H1 (cell line): ENCODE measurements at regions not wholly inside any gene's neighbourhood (a gene's known extent, or its start where the extent isn't known, plus 50 kb on each side); places are given as distances from the start of the nearest gene placed in this dataset.

Source experiments
- CTCF ChIA-PET: fragments of 300-600 bp; sonication (Branson Sonifier 250); formaldehyde crosslinking; loops from one replicate; lab custom pipeline; 2021; ENCODE audit not compliant: partially characterized antibody; lab: Charles Lee
- POLR2A ChIA-PET: fragments of 300-600 bp; sonication (Branson Sonifier 250); formaldehyde crosslinking; loops from one replicate; lab custom pipeline; 2021; ENCODE audit warnings: inconsistent platforms; ENCODE audit not compliant: partially characterized antibody; lab: Charles Lee
- DNase-seq, 2 experiments: peaks; one replicate each; pipeline versions ENCODE4 v3.0.0 to v3.0.0-alpha.2; 2010 to 2022; ENCODE audit warnings: low spot score in 2 of 2, low read depth in 1 of 2, mixed read lengths in 1 of 2
- FAIRE-seq: peaks from 2 replicates; lab custom pipeline; 2011; peaks lifted over from hg19 to GRCh38; lab: Jason Lieb, UNC
- H2AFZ ChIP-seq: 2 replicates; pipeline ENCODE4 v1.8.1; 2012; ENCODE audit warnings: low read length, inconsistent platforms
- H2AK5ac ChIP-seq: 2 replicates; pipeline ENCODE4 v1.6.1; 2013; ENCODE audit warnings: low read depth, low read length
- H2BK120ac ChIP-seq: replicated peaks from 2 replicates; pipeline ENCODE3; 2013; ENCODE audit warnings: low read depth, low read length, inconsistent platforms
- H2BK12ac ChIP-seq: 2 replicates; pipeline ENCODE4 v1.6.1; 2013; ENCODE audit warnings: low read depth, low read length
- H2BK15ac ChIP-seq: 2 replicates; pipeline ENCODE4 v1.6.1; 2013; ENCODE audit warnings: low read length
- H2BK20ac ChIP-seq: 2 replicates; pipeline ENCODE4 v1.6.1; 2013; ENCODE audit warnings: low read length
- H2BK5ac ChIP-seq: 2 replicates; pipeline ENCODE4 v1.6.1; 2013; ENCODE audit warnings: low read depth, low read length
- H3K14ac ChIP-seq: 2 replicates; pipeline ENCODE4 v1.6.1; 2013; ENCODE audit warnings: inconsistent platforms; ENCODE audit not compliant: insufficient read length
- H3K18ac ChIP-seq: 2 replicates; pipeline ENCODE4 v1.6.1; 2013; ENCODE audit warnings: low read length; ENCODE audit errors: extremely low read depth
- H3K23ac ChIP-seq: 2 replicates; pipeline ENCODE4 v1.6.1; 2013; ENCODE audit warnings: inconsistent platforms; ENCODE audit not compliant: insufficient read length
- H3K23me2 ChIP-seq: 2 replicates; pipeline ENCODE4 v1.6.1; 2013; ENCODE audit warnings: low read depth, low read length
- H3K27ac ChIP-seq: 2 replicates; pipeline ENCODE4 v1.6.1; 2011; ENCODE audit warnings: low read depth, low read length, inconsistent platforms
- H3K27me3 ChIP-seq, 4 experiments: replicated peaks in 1 of 4; 1 replicate in 1 of 4; 2 replicates in 3 of 4; pipeline versions ENCODE4 v1.6.1 to v1.8.1; 2011 to 2013; ENCODE audit warnings: low read length in 3 of 4, mild to moderate bottlenecking in 3 of 4, inconsistent platforms in 2 of 4, mixed read lengths in 2 of 4, moderate library complexity in 1 of 4; ENCODE audit not compliant: control insufficient read depth in 3 of 4, insufficient read depth in 3 of 4; ENCODE audit errors: extremely low read depth in 1 of 4
- H3K36me3 ChIP-seq, 4 experiments: 2 replicates each; pipeline versions ENCODE4 v1.6.1 to v1.8.1; 2011 to 2013; ENCODE audit warnings: mild to moderate bottlenecking in 4 of 4, low read length in 3 of 4, moderate library complexity in 2 of 4, control low read depth in 1 of 4, inconsistent platforms in 1 of 4; ENCODE audit not compliant: insufficient read depth in 4 of 4, control insufficient read depth in 2 of 4
- H3K4ac ChIP-seq: replicated peaks from 2 replicates; pipeline ENCODE3; 2013; ENCODE audit warnings: low read length, low read depth, mixed read lengths, inconsistent platforms; ENCODE audit not compliant: insufficient read length
- H3K4me1 ChIP-seq, 4 experiments: replicated peaks in 1 of 4; 1 replicate in 1 of 4; 2 replicates in 3 of 4; pipeline versions ENCODE4 v1.6.1 to v1.8.1; 2011 to 2013; ENCODE audit warnings: low read length in 3 of 4, inconsistent platforms in 2 of 4, mixed read lengths in 1 of 4; ENCODE audit not compliant: insufficient read depth in 4 of 4, control insufficient read depth in 3 of 4
- H3K4me2 ChIP-seq, 2 experiments: 2 replicates each; pipeline versions ENCODE4 v1.6.1 to v1.8.1; 2011 to 2013; ENCODE audit warnings: low read depth in 2 of 2, low read length in 2 of 2, control low read depth in 1 of 2, inconsistent platforms in 1 of 2, mild to moderate bottlenecking in 1 of 2; ENCODE audit not compliant: insufficient read depth in 1 of 2
- H3K4me3 ChIP-seq, 4 experiments: fragments of 200-600, 300-600 bp in 1 of 4; sonication (generic), shearing (Covaris generic), sonication (Bioruptor Twin) in 1 of 4; 2 replicates each; pipeline versions ENCODE4 v1.5.1 to v1.8.1; 2011 to 2016; ENCODE audit warnings: low read length in 4 of 4, low read depth in 3 of 4, control low read depth in 2 of 4, inconsistent platforms in 2 of 4, mild to moderate bottlenecking in 2 of 4, mixed read lengths in 1 of 4, moderate library complexity in 1 of 4; ENCODE audit not compliant: insufficient read depth in 2 of 4; ENCODE audit errors: extremely low read depth in 1 of 4
- H3K56ac ChIP-seq: replicated peaks from 2 replicates; pipeline ENCODE3; 2013; ENCODE audit warnings: low read depth, mild to moderate bottlenecking, mixed read lengths, low read length, inconsistent platforms; ENCODE audit not compliant: insufficient read length
- H3K79me1 ChIP-seq: 2 replicates; pipeline ENCODE4 v1.6.1; 2013; ENCODE audit warnings: low read depth, low read length, control low read depth
- H3K79me2 ChIP-seq, 2 experiments: 2 replicates each; pipeline versions ENCODE4 v1.6.1 to v1.8.1; 2012 to 2013; ENCODE audit warnings: low read length in 2 of 2, mild to moderate bottlenecking in 2 of 2, inconsistent platforms in 1 of 2; ENCODE audit not compliant: insufficient read depth in 2 of 2, control insufficient read depth in 1 of 2
- H3K9ac ChIP-seq, 4 experiments: replicated peaks in 1 of 4; 1 replicate in 1 of 4; 2 replicates in 3 of 4; pipeline versions ENCODE4 v1.6.1 to v1.8.1; 2011 to 2013; ENCODE audit warnings: low read depth in 3 of 4, low read length in 3 of 4, control low read depth in 2 of 4, mild to moderate bottlenecking in 2 of 4, moderate library complexity in 2 of 4, inconsistent platforms in 1 of 4; ENCODE audit errors: extremely low read depth in 1 of 4
- H3K9me3 ChIP-seq, 2 experiments: 2 replicates each; pipeline versions ENCODE4 v1.6.1 to v1.8.1; 2012 to 2013; ENCODE audit warnings: mild to moderate bottlenecking in 2 of 2, moderate library complexity in 2 of 2, control low read depth in 1 of 2, inconsistent platforms in 1 of 2, low read depth in 1 of 2, low read length in 1 of 2, mixed read lengths in 1 of 2; ENCODE audit not compliant: insufficient read depth in 2 of 2
- H4K20me1 ChIP-seq, 2 experiments: replicated peaks in 1 of 2; 2 replicates each; pipeline versions ENCODE3 to v1.8.1; 2011 to 2013; ENCODE audit warnings: inconsistent platforms in 2 of 2, low read length in 2 of 2, mild to moderate bottlenecking in 1 of 2; ENCODE audit not compliant: insufficient read depth in 2 of 2, control insufficient read depth in 1 of 2
- H4K5ac ChIP-seq: 2 replicates; pipeline ENCODE4 v1.6.1; 2013; ENCODE audit warnings: low read length, low read depth, mixed read lengths, inconsistent platforms; ENCODE audit not compliant: insufficient read length
- H4K8ac ChIP-seq: 2 replicates; pipeline ENCODE4 v1.8.0; 2013; ENCODE audit warnings: mild to moderate bottlenecking, moderate library complexity, low read length, inconsistent platforms; ENCODE audit not compliant: insufficient read depth; ENCODE audit errors: extremely low read depth
- H4K91ac ChIP-seq: replicated peaks from 2 replicates; pipeline ENCODE3; 2013; ENCODE audit warnings: low read length, mixed read lengths, inconsistent platforms; ENCODE audit not compliant: insufficient read length
- CEBPB ChIP-seq: IDR thresholded peaks from 2 replicates; pipeline ENCODE4 v1.6.1; 2012; ENCODE audit warnings: low read depth, low read length
- WGBS, 2 experiments: shearing (Covaris generic) in 1 of 2; methylation state at CpG; one replicate each; pipeline versions ENCODE4 v1.1.6 to v1.1.7; 2013 to 2015; ENCODE audit warnings: low lambda C conversion rate in 2 of 2, mixed read lengths in 2 of 2, inconsistent platforms in 1 of 2, low coverage in 1 of 2, missing lambda C conversion rate in 1 of 2; ENCODE audit not compliant: insufficient replicate concordance in 2 of 2, insufficient coverage in 1 of 2, insufficient read length in 1 of 2; ENCODE audit errors: extremely low coverage in 1 of 2, missing lambda C conversion rate in 1 of 2; 5-methylcytosine and 5-hydroxymethylcytosine counted together

GRCh38 chr12:66971816-66972215 is 292.9 kb upstream of the GRIP1 start:
- ChIA-PET POLR2A (interaction anchor here (0.6 to 1.5 kb wide), 2 partner anchors 11 to 23 kb away, joined by 3 read pairs; no protein-coding TSS in a partner anchor), CTCF (interaction anchor here (1.9 kb wide), 2 partner anchors 11 to 249 kb away, joined by 4 read pairs; no protein-coding TSS in a partner anchor)
- H3K9ac ChIP-seq = no peak overlapping the region
- DNase-seq = no peak
- H3K23me2 ChIP-seq = no peaks in the 10 kb centered on the region
- no peaks in the 10 kb centered on the region; the same call in 1 of the 2 replicates for H3K79me1 ChIP-seq
- no peaks in the 10 kb centered on the region for H3K36me3 ChIP-seq
- no peak overlapping the region for H3K4me2 ChIP-seq
- no peak overlapping the region for H3K27ac ChIP-seq
- H3K79me2 ChIP-seq = no peaks in the 10 kb centered on the region
- no peaks in the 10 kb centered on the region for H3K9me3 ChIP-seq
- H2BK120ac ChIP-seq = no peak overlapping the region
- no peak overlapping the region for H2BK5ac ChIP-seq
- H3K14ac ChIP-seq = no peak overlapping the region
- H3K27me3 ChIP-seq = no peaks in the 10 kb centered on the region
- no peak for FAIRE-seq
- H4K8ac ChIP-seq = no peak overlapping the region
- H3K56ac ChIP-seq = no peak overlapping the region
- no peak overlapping the region for H3K23ac ChIP-seq
- no peaks in the 10 kb centered on the region for H4K20me1 ChIP-seq
- no peak overlapping the region for H2BK15ac ChIP-seq
- no peak overlapping the region for H2BK20ac ChIP-seq
- H3K4ac ChIP-seq = no peak overlapping the region
- H3K18ac ChIP-seq = no peak overlapping the region
- no peak overlapping the region for H4K91ac ChIP-seq
- no peak overlapping the region for H2AK5ac ChIP-seq
- H2AFZ ChIP-seq = no peak overlapping the region
- H3K4me1 ChIP-seq = peaks cover 0 to 4% (median under 1%) of the 10 kb centered on the region in 4 experiments; a peak in 1 of 7 replicates
- 94% methylated on average over 5 of the region's 5 CpGs; no CpG with 5 or more reads in 1 of the 2 experiments for WGBS, 2 experiments
- no peak overlapping the region for H4K5ac ChIP-seq
- no peak overlapping the region for H2BK12ac ChIP-seq
- no peak overlapping the region for H3K4me3 ChIP-seq
- TF ChIP-seq CEBPB = no peak
